ENCODE measurements at regions not wholly inside any gene's neighbourhood (a gene's known extent, or its start where the extent isn't known, plus 50 kb on each side); places are given as distances from the start of the nearest gene placed in this dataset.
A peak's percentile ranks its signal among the peaks of the same experiment; 100 is the strongest.

DNA sequence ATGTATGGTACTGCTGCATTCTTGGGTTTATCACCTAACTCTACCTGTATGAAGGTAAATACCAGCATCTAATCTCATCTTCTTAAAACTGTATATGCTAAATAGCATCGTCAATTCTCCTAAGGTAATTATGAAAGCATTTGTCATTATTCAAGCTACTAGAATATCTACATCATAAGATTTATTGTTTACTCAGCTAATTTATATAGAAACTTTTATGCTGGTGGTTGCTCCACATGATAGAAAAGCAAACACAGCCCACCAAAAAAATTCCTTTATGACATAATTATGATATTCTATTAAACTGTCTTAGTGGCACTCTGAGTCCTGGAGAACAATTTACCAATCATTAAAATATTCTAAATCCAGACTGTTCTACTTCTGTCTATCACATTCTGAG lies 1226.1 kb upstream of the NRXN1 start:
- no peak overlapping the region for H3K27ac ChIP-seq
- CTCF ChIA-PET, result no interaction called here
- DNase-seq (ENCODE audit: low spot score), result no peak
- POLR2A ChIA-PET (ENCODE audit: low non-redundant PET), result no interaction called here
- TF ChIP-seq, protein P1, sequence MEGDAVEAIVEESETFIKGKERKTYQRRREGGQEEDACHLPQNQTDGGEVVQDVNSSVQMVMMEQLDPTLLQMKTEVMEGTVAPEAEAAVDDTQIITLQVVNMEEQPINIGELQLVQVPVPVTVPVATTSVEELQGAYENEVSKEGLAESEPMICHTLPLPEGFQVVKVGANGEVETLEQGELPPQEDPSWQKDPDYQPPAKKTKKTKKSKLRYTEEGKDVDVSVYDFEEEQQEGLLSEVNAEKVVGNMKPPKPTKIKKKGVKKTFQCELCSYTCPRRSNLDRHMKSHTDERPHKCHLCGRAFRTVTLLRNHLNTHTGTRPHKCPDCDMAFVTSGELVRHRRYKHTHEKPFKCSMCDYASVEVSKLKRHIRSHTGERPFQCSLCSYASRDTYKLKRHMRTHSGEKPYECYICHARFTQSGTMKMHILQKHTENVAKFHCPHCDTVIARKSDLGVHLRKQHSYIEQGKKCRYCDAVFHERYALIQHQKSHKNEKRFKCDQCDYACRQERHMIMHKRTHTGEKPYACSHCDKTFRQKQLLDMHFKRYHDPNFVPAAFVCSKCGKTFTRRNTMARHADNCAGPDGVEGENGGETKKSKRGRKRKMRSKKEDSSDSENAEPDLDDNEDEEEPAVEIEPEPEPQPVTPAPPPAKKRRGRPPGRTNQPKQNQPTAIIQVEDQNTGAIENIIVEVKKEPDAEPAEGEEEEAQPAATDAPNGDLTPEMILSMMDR (conservative IDR thresholded peaks at IDR 0.05; ENCODE audit: low read depth), result no peak

GRCh38 chr2:52253416-52253980 lies 1221.6 kb upstream of the NRXN1 start:
- ChIA-PET POLR2A (ENCODE audit: low non-redundant PET) (no interaction called here), CTCF (interaction anchor here (0.6 kb wide), 1 partner anchor 841 kb away, joined by 3 read pairs; no protein-coding TSS in a partner anchor)
- TF ChIP-seq, protein P1 (conservative IDR thresholded peaks at IDR 0.05; ENCODE audit: low read depth), result no peak
- H3K27ac ChIP-seq, result no peak overlapping the region
- DNase-seq (ENCODE audit: low spot score), result no peak

DNA sequence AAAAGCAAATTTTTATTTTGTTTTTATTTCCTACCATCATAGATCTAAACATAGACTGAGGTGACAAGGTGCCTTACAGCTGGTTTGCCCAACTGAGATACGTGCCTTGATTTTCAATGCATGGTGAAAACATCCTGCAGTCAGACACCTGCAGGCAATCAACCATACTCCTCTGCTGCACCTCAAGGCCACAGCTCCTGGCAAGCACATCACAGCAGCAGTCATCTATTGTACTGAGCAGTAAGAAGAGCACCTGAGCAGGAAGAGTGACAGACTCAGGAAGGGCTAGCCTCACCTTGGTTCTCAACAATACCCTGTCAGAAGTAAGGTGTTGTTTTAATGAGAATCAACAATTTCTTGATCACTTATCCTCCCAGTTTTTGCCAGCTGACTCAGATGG lies 1206.8 kb upstream of the NRXN1 start:
- POLR2A ChIA-PET (ENCODE audit: low non-redundant PET), result no interaction called here
- no peak for DNase-seq (ENCODE audit: low spot score)
- H3K27ac ChIP-seq, result no peak overlapping the region
- TF ChIP-seq, protein P1 (conservative IDR thresholded peaks at IDR 0.05; ENCODE audit: low read depth), result no peak
- CTCF ChIA-PET, result no interaction called here

- ChIA-PET CTCF (interaction anchor here (0.6 kb wide), 1 partner anchor 86 kb away, joined by 4 read pairs; no protein-coding TSS in a partner anchor), POLR2A (ENCODE audit: low non-redundant PET) (no interaction called here)
- TF ChIP-seq, protein P1 (conservative IDR thresholded peaks at IDR 0.05; ENCODE audit: low read depth), result no peak
- no peak overlapping the region for H3K27ac ChIP-seq
- peak; percentile 1 for DNase-seq (ENCODE audit: low spot score)
These were observed 1190.2 kb upstream of the NRXN1 start for GRCh38 chr2:52222128-52222527.

- TF ChIP-seq, protein P1 (conservative IDR thresholded peaks at IDR 0.05; ENCODE audit: low read depth), result no peak
- ChIA-PET CTCF (interaction anchor here (0.7 kb wide), 1 partner anchor 189 kb away, joined by 6 read pairs; no protein-coding TSS in a partner anchor), POLR2A (ENCODE audit: low non-redundant PET) (no interaction called here)
- no peak for DNase-seq (ENCODE audit: low spot score)
- no peak overlapping the region for H3K27ac ChIP-seq
These were observed 1188.5 kb upstream of the NRXN1 start for GRCh38 chr2:52220393-52220792.

DNA sequence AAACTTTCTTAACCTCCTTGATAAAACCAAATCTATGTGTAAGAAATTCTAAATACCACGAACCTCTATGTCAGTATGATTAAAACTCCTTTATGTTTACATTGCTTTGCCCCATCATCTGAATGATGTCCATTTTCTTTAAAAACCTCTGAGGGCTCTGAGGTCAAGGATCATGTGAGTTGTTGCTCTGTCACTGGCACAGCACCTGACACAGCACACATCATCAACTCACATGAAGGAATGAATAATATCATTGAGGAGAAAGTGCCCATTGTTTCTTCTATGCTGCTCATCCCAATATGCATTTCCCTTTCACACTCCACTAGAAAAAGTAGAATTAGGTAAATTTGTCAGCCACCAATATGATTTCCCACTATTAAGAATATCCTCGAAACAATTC lies 1178.7 kb upstream of the NRXN1 start:
- H3K27ac ChIP-seq, result no peak overlapping the region
- ChIA-PET POLR2A (ENCODE audit: low non-redundant PET) (no interaction called here), CTCF (no interaction called here)
- TF ChIP-seq, protein P1 (conservative IDR thresholded peaks at IDR 0.05; ENCODE audit: low read depth), result no peak
- no peak for DNase-seq (ENCODE audit: low spot score)
